Coronary artery (tissue), 2 donors: ENCODE measurements at regions not wholly inside any gene's neighbourhood (a gene's known extent, or its start where the extent isn't known, plus 50 kb on each side); places are given as distances from the start of the nearest gene placed in this dataset.

Experiments used
- DNase-seq: peaks from one replicate; pipeline ENCODE4 v3.0.0-alpha.2; 2017; ENCODE audit warnings: low spot score
- H3K27ac ChIP-seq, 2 donors: fragments of 200-600 bp; sonication (generic); one replicate each; pipeline ENCODE4 v1.5.1; 2016 to 2019
- H3K4me3 ChIP-seq: fragments of 200-600 bp; sonication (generic); 2 replicates; pipeline ENCODE4 v1.5.1; 2016; ENCODE audit warnings: mild to moderate bottlenecking, moderate library complexity
- TF ChIP-seq, protein P1 (sequence below): fragments of 200-600 bp; sonication (generic); IDR thresholded peaks from one replicate; pipeline ENCODE4 v1.5.1; 2019; ENCODE audit warnings: antibody characterized with exemption

DNA sequence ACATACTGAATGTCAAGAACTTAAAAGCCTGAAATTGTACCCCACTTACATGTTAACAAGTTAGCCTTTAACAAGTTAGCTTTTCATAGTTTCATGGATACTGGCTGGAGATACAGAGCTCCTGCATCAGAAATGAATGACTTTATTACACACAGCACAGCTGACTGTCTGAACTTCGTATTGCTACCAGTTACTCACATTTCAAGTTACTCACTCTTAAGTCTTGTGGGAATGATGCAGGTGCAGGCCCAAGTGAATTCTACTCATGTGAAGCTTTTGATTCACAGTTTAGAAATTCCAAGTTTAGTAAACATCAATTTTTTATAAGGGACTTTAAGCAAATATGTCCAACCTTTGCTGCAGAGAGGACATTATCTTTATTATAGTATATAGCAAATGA, 762.2 kb upstream of the PRR20A start:
- no peak overlapping the region for H3K4me3 ChIP-seq
- DNase-seq = no peak
- H3K27ac ChIP-seq = no peak overlapping the region
- TF ChIP-seq, protein P1, sequence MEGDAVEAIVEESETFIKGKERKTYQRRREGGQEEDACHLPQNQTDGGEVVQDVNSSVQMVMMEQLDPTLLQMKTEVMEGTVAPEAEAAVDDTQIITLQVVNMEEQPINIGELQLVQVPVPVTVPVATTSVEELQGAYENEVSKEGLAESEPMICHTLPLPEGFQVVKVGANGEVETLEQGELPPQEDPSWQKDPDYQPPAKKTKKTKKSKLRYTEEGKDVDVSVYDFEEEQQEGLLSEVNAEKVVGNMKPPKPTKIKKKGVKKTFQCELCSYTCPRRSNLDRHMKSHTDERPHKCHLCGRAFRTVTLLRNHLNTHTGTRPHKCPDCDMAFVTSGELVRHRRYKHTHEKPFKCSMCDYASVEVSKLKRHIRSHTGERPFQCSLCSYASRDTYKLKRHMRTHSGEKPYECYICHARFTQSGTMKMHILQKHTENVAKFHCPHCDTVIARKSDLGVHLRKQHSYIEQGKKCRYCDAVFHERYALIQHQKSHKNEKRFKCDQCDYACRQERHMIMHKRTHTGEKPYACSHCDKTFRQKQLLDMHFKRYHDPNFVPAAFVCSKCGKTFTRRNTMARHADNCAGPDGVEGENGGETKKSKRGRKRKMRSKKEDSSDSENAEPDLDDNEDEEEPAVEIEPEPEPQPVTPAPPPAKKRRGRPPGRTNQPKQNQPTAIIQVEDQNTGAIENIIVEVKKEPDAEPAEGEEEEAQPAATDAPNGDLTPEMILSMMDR = no peak

DNA sequence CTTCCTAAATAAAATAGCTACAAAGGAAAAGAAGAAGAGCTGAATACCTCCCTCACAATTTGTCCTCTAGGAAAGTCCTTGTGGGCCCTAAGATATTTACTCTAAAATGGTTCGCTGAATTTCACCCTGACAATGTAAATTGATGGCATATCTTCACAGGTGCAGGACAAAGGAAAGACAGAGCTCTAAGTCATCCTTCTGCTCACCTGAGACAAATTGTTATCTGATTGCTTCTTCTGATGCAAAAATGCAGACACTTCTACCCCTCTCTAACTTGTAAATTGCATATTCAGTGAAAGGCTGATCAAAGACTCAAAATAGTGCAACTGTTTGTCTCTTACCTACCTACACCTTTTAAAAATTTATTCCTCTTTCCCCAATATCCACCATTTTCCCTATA, 747.2 kb upstream of the PRR20A start:
- TF ChIP-seq, protein P1 = no peak
- DNase-seq = no peak
- H3K27ac ChIP-seq = no peak overlapping the region
- no peak overlapping the region for H3K4me3 ChIP-seq

- TF ChIP-seq, protein P1 = no peak
- Histone ChIP-seq H3K4me3 (no peak overlapping the region), H3K27ac (no peak overlapping the region)
- DNase-seq = no peak
Observed at GRCh38 chr13:56396318-56396717, 744.4 kb upstream of the PRR20A start.

DNA sequence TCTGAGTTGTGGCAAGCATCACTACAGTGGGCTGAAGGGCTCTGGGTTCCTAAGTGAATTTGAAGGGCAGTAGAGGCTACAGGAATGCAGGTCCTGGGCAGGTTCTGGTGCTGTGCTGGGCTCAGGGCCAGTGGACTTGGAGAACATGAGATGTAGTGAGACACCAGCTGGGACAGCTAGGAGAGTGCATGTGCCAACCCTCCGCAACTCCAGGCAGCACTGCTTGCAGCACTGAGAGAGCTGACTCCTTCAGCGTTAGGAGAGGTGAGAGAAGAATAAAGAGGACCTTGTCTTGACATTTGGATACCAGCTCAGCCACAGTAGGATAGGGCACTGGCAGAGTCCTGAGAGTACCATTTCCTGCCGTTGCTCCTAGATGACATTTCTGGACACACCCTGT, 739.9 kb upstream of the PRR20A start:
- no peak for DNase-seq
- Histone ChIP-seq H3K27ac (no peak overlapping the region), H3K4me3 (no peak overlapping the region)
- TF ChIP-seq, protein P1 = no peak

DNA sequence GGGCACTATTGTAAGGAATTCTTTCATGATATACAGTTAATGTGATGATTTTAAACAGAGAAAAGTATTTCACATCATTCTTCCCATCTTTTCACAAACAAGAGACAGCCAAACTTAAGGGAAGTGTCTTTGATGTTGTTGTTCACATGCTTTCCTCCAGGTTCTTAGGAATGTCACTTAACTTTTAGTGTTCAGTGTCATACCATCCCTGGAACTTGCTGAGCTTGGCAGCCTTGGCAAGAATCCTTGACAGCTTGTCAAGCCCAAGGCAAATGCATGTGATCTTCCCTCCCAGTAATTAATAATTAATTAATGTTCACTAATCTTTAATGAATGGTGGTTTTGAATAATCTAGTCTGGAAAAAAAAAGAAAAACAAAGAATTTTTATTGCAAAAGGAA, 727.9 kb upstream of the PRR20A start:
- Histone ChIP-seq H3K4me3 (no peak overlapping the region), H3K27ac (no peak overlapping the region)
- no peak for DNase-seq
- TF ChIP-seq, protein P1 = no peak

DNA sequence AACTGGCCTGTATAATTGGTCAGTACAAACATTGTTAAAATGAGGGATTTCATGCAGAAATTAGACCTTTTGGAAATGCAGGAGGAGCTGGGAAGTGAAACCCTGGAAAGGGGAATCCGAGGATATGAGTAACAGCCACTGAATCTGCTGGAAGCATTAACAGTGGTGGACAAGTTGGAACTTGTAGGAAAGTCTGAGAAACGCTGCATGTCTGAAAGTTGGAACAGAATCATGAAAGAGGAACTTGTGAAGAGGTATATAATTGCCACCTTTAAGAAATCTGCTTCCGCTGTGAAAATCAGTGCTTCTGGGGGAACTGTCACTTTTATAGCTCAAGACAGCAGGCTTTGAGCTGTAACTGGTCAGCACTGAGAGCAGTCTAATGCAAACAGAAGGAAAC, 716.5 kb upstream of the PRR20A start:
- H3K4me3 ChIP-seq = no peak overlapping the region
- H3K27ac ChIP-seq = no peak overlapping the region
- DNase-seq = no peak
- TF ChIP-seq, protein P1 = no peak

DNA sequence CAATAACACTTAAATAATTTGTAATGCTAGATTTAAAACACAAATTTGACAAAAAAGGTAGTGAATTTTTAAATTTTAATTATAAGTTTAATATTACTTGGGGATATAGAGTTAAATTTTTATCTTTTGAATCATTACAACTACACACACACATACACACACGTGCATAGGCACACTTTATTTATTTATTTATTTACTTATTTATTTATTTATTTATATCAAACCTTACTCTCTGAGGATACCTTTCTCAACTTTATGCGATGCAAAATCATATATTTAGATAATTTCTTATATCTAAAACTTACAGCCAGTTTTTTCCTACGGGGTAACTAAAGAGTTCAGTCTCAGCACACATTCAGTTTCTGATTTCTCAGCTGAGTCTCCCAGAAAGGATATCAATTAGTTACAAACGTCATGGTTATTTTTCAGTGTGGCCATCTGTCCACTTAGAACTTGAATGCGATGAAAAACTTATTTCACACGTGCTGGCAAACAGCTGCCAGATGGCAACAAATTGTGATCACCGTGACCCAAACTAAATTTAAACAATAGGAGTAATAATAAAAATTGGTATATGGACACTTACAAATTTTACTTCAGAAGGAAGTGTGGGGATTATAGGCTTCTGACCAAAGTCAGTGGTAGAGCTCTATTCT, 683.1 kb upstream of the PRR20A start:
- no peak overlapping the region for H3K27ac ChIP-seq
- H3K4me3 ChIP-seq = no peak overlapping the region
- no peak for DNase-seq
- TF ChIP-seq, protein P1 = no peak
